ENCODE measurements at regions not wholly inside any gene's neighbourhood (a gene's known extent, or its start where the extent isn't known, plus 50 kb on each side); places are given as distances from the start of the nearest gene placed in this dataset.

GRCh38 chr4:72942565-72942964 lies 127.0 kb downstream of the COX18 start:
- TF ChIP-seq CTCF (IDR thresholded peaks at IDR 0.05), result no peak
- no peak for TF ChIP-seq POLR2A (IDR thresholded peaks at IDR 0.05)

All from Peyer's patch (tissue), 4 donors.